ENCODE measurements at regions not wholly inside any gene's neighbourhood (a gene's known extent, or its start where the extent isn't known, plus 50 kb on each side); places are given as distances from the start of the nearest gene placed in this dataset.

DNA sequence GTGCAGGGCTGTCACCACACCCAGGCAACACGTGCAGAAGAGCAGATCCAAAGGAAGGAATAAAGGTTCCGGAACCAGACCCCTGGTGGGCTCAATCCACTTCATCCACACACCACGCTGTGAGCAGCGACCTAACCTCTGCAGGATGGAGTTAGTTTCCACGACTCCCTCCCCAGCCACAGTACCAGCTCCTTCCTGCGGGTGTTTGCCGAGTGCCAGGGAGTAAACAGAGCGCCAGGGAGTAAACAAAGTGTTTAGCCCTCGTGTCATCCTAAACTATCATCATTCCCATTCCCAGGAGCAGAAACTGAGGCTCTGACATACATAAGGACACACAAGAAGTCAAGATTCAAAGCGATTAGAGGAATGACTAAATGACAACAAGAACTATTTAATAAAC is 261.3 kb downstream of the MN1 start:
- Histone ChIP-seq H3K9me3 (ENCODE audit: insufficient read depth, low read depth, low read length) (no peaks in the 10 kb centered on the region), H3K27me3 (ENCODE audit: insufficient read depth, low read length) (peaks cover 20% of the 10 kb centered on the region), H3K79me2 (ENCODE audit: insufficient read depth, low read length) (no peaks in the 10 kb centered on the region), H3K4me2 (ENCODE audit: low read length) (no peak overlapping the region), H3K4me3 (ENCODE audit: insufficient read depth, low read depth, low read length) (no peak overlapping the region), H3K27ac (ENCODE audit: low read depth, low read length) (no peak overlapping the region), H3K36me3 (ENCODE audit: insufficient read depth, low read length) (no peaks in the 10 kb centered on the region), H4K20me1 (ENCODE audit: insufficient read depth, low read length) (no peaks in the 10 kb centered on the region), H3K9ac (ENCODE audit: low read length) (no peak overlapping the region), H2AFZ (ENCODE audit: low read depth, low read length) (no peak overlapping the region), H3K4me1 (ENCODE audit: insufficient read depth, low read length) (no peaks in the 10 kb centered on the region)
- no peak for TF ChIP-seq EZH2 (IDR thresholded peaks at IDR 0.05; ENCODE audit: insufficient read depth, low read length)
- TF ChIP-seq, protein P1, sequence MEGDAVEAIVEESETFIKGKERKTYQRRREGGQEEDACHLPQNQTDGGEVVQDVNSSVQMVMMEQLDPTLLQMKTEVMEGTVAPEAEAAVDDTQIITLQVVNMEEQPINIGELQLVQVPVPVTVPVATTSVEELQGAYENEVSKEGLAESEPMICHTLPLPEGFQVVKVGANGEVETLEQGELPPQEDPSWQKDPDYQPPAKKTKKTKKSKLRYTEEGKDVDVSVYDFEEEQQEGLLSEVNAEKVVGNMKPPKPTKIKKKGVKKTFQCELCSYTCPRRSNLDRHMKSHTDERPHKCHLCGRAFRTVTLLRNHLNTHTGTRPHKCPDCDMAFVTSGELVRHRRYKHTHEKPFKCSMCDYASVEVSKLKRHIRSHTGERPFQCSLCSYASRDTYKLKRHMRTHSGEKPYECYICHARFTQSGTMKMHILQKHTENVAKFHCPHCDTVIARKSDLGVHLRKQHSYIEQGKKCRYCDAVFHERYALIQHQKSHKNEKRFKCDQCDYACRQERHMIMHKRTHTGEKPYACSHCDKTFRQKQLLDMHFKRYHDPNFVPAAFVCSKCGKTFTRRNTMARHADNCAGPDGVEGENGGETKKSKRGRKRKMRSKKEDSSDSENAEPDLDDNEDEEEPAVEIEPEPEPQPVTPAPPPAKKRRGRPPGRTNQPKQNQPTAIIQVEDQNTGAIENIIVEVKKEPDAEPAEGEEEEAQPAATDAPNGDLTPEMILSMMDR (IDR thresholded peaks at IDR 0.05; ENCODE audit: insufficient read depth, low read depth, low read length): no peak
- no peak overlapping the region for H3K27ac Mint-ChIP-seq (ENCODE audit: unreplicated experiment)
- H3K27me3 Mint-ChIP-seq (ENCODE audit: low read depth, unreplicated experiment): peaks cover 35% of the 10 kb centered on the region
- DNase-seq (ENCODE audit: low read depth) (no peak), FAIRE-seq (no peak)
- no peak overlapping the region for H3K4me3 Mint-ChIP-seq (ENCODE audit: unreplicated experiment)
- H3K36me3 Mint-ChIP-seq (ENCODE audit: low read depth, unreplicated experiment): peaks cover 3% of the 10 kb centered on the region
- peaks cover 5% of the 10 kb centered on the region for H3K9me3 Mint-ChIP-seq (ENCODE audit: unreplicated experiment)
- no peaks in the 10 kb centered on the region for H3K4me1 Mint-ChIP-seq (ENCODE audit: low read depth, unreplicated experiment)

DNA sequence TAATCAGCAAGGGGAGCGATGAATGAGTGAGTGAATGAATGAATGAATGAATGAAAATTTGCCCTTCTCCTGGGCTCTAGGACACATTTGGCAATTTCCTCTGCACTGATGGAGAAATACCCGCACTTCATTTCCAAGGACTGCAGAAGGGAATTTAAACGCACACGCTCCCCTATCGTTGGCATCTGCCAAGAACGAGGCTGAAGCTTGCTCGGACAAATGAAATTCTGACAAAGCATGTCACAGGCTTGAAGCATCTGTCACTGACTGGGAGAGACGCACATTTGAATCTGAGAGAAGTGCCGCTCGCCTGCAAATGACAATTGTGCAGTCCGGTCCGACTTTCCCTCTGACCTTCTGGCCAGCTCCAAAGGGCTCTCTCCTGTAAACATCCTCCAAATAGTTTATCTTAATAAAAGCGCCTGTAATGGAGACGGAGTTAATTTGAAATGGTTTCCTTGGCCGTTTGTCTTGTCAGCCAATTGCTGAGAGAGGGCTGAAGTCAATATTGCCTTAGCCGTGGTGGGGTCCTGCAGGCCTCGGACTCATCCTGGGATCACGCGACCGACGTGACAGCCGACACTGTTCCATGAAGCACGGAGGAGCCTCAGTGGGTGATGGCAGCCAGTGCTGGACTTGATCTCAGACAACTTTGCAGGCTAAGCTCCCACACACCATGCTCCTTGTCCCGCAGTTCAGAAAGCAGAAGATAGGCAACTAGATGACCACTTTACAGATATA is 260.7 kb downstream of the MN1 start:
- Histone ChIP-seq H3K36me3 (ENCODE audit: insufficient read depth, low read length) (no peaks in the 10 kb centered on the region), H4K20me1 (ENCODE audit: insufficient read depth, low read length) (no peaks in the 10 kb centered on the region), H3K27me3 (ENCODE audit: insufficient read depth, low read length) (peaks cover 20% of the 10 kb centered on the region), H2AFZ (ENCODE audit: low read depth, low read length) (no peak overlapping the region), H3K9me3 (ENCODE audit: insufficient read depth, low read depth, low read length) (no peaks in the 10 kb centered on the region), H3K4me1 (ENCODE audit: insufficient read depth, low read length) (no peaks in the 10 kb centered on the region), H3K4me2 (ENCODE audit: low read length) (no peak overlapping the region), H3K4me3 (ENCODE audit: insufficient read depth, low read depth, low read length) (no peak overlapping the region), H3K79me2 (ENCODE audit: insufficient read depth, low read length) (no peaks in the 10 kb centered on the region), H3K27ac (ENCODE audit: low read depth, low read length) (no peak overlapping the region), H3K9ac (ENCODE audit: low read length) (no peak overlapping the region)
- peaks cover 40% of the 10 kb centered on the region for H3K27me3 Mint-ChIP-seq (ENCODE audit: low read depth, unreplicated experiment)
- H3K4me1 Mint-ChIP-seq (ENCODE audit: low read depth, unreplicated experiment): no peaks in the 10 kb centered on the region
- no peak overlapping the region for H3K4me3 Mint-ChIP-seq (ENCODE audit: unreplicated experiment)
- DNase-seq (ENCODE audit: low read depth): no peak
- H3K9me3 Mint-ChIP-seq (ENCODE audit: unreplicated experiment): peaks cover 5% of the 10 kb centered on the region
- H3K36me3 Mint-ChIP-seq (ENCODE audit: low read depth, unreplicated experiment): peaks cover 3% of the 10 kb centered on the region
- no peak overlapping the region for H3K27ac Mint-ChIP-seq (ENCODE audit: unreplicated experiment)
- FAIRE-seq: no peak
- TF ChIP-seq EZH2 (IDR thresholded peaks at IDR 0.05; ENCODE audit: insufficient read depth, low read length): peak; percentile 40
- TF ChIP-seq, protein P1 (IDR thresholded peaks at IDR 0.05; ENCODE audit: insufficient read depth, low read depth, low read length): no peak

DNA sequence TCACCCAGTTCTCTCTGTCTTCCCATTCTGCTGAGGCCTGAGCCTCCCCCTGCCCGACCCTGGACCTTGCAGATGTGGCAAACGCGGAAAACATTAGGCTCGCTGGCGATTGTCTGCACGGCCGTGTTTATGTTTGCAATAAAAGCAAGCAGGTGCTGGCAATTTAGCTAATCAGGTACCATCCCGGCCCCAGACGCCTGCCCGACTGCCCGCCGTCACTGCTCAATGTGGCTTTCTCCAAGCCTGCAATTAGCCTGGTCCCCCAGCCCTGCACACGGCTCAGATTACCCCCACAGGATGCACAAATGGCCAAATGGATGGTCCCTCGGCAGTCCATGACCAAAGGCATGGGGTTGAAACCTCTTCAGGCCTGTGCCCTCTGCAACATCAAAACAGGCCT is 259.7 kb downstream of the MN1 start:
- Mint-ChIP-seq H3K9me3 (ENCODE audit: unreplicated experiment) (peaks cover 5% of the 10 kb centered on the region), H3K27ac (ENCODE audit: unreplicated experiment) (no peak overlapping the region), H3K36me3 (ENCODE audit: low read depth, unreplicated experiment) (peaks cover 3% of the 10 kb centered on the region), H3K4me1 (ENCODE audit: low read depth, unreplicated experiment) (no peaks in the 10 kb centered on the region), H3K27me3 (ENCODE audit: low read depth, unreplicated experiment) (peaks cover 47% of the 10 kb centered on the region), H3K4me3 (ENCODE audit: unreplicated experiment) (no peak overlapping the region)
- Histone ChIP-seq H3K79me2 (ENCODE audit: insufficient read depth, low read length) (no peaks in the 10 kb centered on the region), H2AFZ (ENCODE audit: low read depth, low read length) (no peak overlapping the region), H4K20me1 (ENCODE audit: insufficient read depth, low read length) (no peaks in the 10 kb centered on the region), H3K4me2 (ENCODE audit: low read length) (no peak overlapping the region), H3K36me3 (ENCODE audit: insufficient read depth, low read length) (no peaks in the 10 kb centered on the region), H3K27me3 (ENCODE audit: insufficient read depth, low read length) (peaks cover 20% of the 10 kb centered on the region), H3K9ac (ENCODE audit: low read length) (no peak overlapping the region), H3K9me3 (ENCODE audit: insufficient read depth, low read depth, low read length) (no peaks in the 10 kb centered on the region), H3K4me1 (ENCODE audit: insufficient read depth, low read length) (no peaks in the 10 kb centered on the region), H3K4me3 (ENCODE audit: insufficient read depth, low read depth, low read length) (no peak overlapping the region), H3K27ac (ENCODE audit: low read depth, low read length) (no peak overlapping the region)
- no peak for FAIRE-seq
- TF ChIP-seq EZH2 (IDR thresholded peaks at IDR 0.05; ENCODE audit: insufficient read depth, low read length): no peak
- TF ChIP-seq, protein P1 (IDR thresholded peaks at IDR 0.05; ENCODE audit: insufficient read depth, low read depth, low read length): no peak
- no peak for DNase-seq (ENCODE audit: low read depth)

Data from astrocyte (in vitro differentiated cells and primary cell).